MM.1S (cell line): ENCODE measurements at regions not wholly inside any gene's neighbourhood (a gene's known extent, or its start where the extent isn't known, plus 50 kb on each side); places are given as distances from the start of the nearest gene placed in this dataset.

Experiments
- DNase-seq: peaks from one replicate; pipeline ENCODE4 v3.0.0-alpha.2; 2015
- H2AFZ ChIP-seq: fragments of 300-600 bp; sonication (generic); 2 replicates; pipeline ENCODE4 v1.6.0; 2016; ENCODE audit warnings: antibody characterized with exemption, low read length
- H3F3A ChIP-seq: fragments of 300-600 bp; sonication (generic); 2 replicates; pipeline ENCODE4 v1.6.1; 2016; ENCODE audit warnings: mild to moderate bottlenecking, antibody characterized with exemption, low read length, moderate library complexity, mixed read lengths; ENCODE audit not compliant: insufficient read depth
- H3K27ac ChIP-seq: fragments of 300-600 bp; sonication (generic); 2 replicates; pipeline ENCODE4 v1.5.1; 2016; ENCODE audit warnings: mild to moderate bottlenecking, low read length
- H3K27me3 ChIP-seq: fragments of 300-600 bp; sonication (generic); replicated peaks from 2 replicates; pipeline ENCODE4 v1.6.0; 2016; ENCODE audit warnings: low read length; ENCODE audit not compliant: insufficient read depth
- H3K36me3 ChIP-seq: fragments of 300-600 bp; sonication (generic); replicated peaks from 2 replicates; pipeline ENCODE4 v1.6.1; 2016; ENCODE audit warnings: mild to moderate bottlenecking, low read length, mixed read lengths; ENCODE audit not compliant: insufficient read depth
- H3K4me1 ChIP-seq: fragments of 300-600 bp; sonication (generic); 2 replicates; pipeline ENCODE4 v1.6.1; 2016; ENCODE audit warnings: low read length, mixed read lengths
- H3K4me2 ChIP-seq: fragments of 300-600 bp; sonication (generic); 2 replicates; pipeline ENCODE4 v1.6.0; 2016; ENCODE audit warnings: low read depth, low read length
- H3K4me3 ChIP-seq: fragments of 300-600 bp; sonication (generic); 2 replicates; pipeline ENCODE4 v1.5.1; 2016; ENCODE audit warnings: low read length, mixed read lengths
- H3K79me2 ChIP-seq: fragments of 300-600 bp; sonication (generic); 2 replicates; pipeline ENCODE4 v1.6.1; 2016; ENCODE audit warnings: mixed run types, low read length, mixed read lengths
- H3K9ac ChIP-seq: fragments of 300-600 bp; sonication (generic); 2 replicates; pipeline ENCODE4 v1.6.1; 2016; ENCODE audit warnings: low read length, mixed read lengths
- H3K9me2 ChIP-seq: fragments of 300-600 bp; sonication (generic); replicated peaks from 2 replicates; pipeline ENCODE4 v1.6.1; 2016; ENCODE audit warnings: mild to moderate bottlenecking, low read length, mixed read lengths; ENCODE audit not compliant: insufficient read depth
- H3K9me3 ChIP-seq: fragments of 300-600 bp; sonication (generic); replicated peaks from 2 replicates; pipeline ENCODE4 v1.6.1; 2016; ENCODE audit warnings: mild to moderate bottlenecking, low read length, mixed read lengths; ENCODE audit not compliant: insufficient read depth
- H4K20me1 ChIP-seq: fragments of 300-600 bp; sonication (generic); 2 replicates; pipeline ENCODE4 v1.6.1; 2016; ENCODE audit warnings: mild to moderate bottlenecking, low read length, moderate library complexity, mixed read lengths; ENCODE audit not compliant: insufficient read depth
- CTCF ChIP-seq: fragments of 300-600 bp; sonication (generic); IDR thresholded peaks from 2 replicates; pipeline ENCODE4 v1.5.1; 2016; ENCODE audit warnings: antibody characterized with exemption, low read length, mixed read lengths
- EZH2 ChIP-seq: fragments of 300-600 bp; sonication (generic); optimal IDR thresholded peaks from 2 replicates; pipeline ENCODE3; 2017; ENCODE audit warnings: low read depth, mild to moderate bottlenecking, antibody characterized with exemption, low read length, mixed read lengths
- EZH2phosphoT487 ChIP-seq: fragments of 300-600 bp; sonication (generic); IDR thresholded peaks from 2 replicates; pipeline ENCODE4 v1.6.1; 2018; ENCODE audit warnings: antibody characterized with exemption, low read length

DNA sequence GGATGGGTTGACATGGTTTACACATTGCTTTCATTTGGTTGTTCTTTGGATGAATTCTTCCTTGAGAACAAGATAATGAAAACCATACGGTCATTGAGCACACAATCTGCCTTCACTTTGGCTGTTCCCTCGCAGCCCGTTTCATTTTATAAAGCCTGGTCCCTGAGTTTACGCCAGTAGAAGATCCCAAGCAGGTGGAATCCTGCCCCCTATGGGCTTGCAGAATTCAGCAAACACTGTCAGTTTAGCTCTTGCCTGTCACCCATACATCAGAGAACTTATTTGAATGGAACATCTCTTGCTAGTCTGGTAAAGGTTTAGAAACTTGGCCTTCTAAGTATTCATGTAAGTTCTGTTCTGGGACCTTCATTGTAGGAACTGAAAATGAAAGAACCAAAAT lies 666.4 kb upstream of the ZEB2 start:
- H3K79me2 ChIP-seq: no peaks in the 10 kb centered on the region
- no peaks in the 10 kb centered on the region for H3K27me3 ChIP-seq
- H4K20me1 ChIP-seq: no peaks in the 10 kb centered on the region
- H3K36me3 ChIP-seq: no peaks in the 10 kb centered on the region
- H3K9me3 ChIP-seq: no peaks in the 10 kb centered on the region
- peak overlapping the region; percentile 81 for H3K27ac ChIP-seq
- H3F3A ChIP-seq: peaks cover 16% of the 10 kb centered on the region
- TF ChIP-seq CTCF (peak; percentile 85), EZH2phosphoT487 (no peak), EZH2 (no peak)
- DNase-seq: peak; percentile 82
- peak overlapping the region; percentile 40; the same call in 1 of the 2 replicates for H3K9ac ChIP-seq
- peak overlapping the region; percentile 57 for H2AFZ ChIP-seq
- H3K4me3 ChIP-seq: peak overlapping the region; percentile 60
- H3K9me2 ChIP-seq: no peaks in the 10 kb centered on the region
- H3K4me1 ChIP-seq: peaks cover 28% of the 10 kb centered on the region
- peak overlapping the region; percentile 67 for H3K4me2 ChIP-seq

DNA sequence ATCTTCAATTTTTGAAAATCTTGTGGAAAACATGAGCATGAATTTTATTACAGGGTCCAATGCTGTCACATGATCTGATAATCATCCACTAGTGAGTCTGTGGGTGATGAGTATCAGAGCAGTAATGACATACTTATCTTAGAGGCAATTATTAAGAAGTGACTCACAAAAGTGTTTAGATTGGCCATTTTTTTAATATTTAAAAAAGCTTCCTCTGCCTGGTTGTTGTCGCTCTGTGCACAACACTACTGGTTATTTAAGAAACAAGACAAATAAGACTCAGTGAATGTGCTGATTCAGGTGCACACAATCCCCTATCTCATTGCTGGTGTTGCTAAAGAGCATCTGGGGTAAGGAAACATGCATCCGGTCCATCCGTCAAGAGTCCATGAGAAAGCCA lies 665.8 kb upstream of the ZEB2 start:
- TF ChIP-seq CTCF (no peak), EZH2 (no peak), EZH2phosphoT487 (no peak)
- H3K4me3 ChIP-seq: peak overlapping the region; percentile 60
- H3K4me1 ChIP-seq: peaks cover 28% of the 10 kb centered on the region
- peak; percentile 54 for DNase-seq
- H3K9ac ChIP-seq: peak overlapping the region; percentile 40; the same call in 1 of the 2 replicates
- H3K9me2 ChIP-seq: no peaks in the 10 kb centered on the region
- H2AFZ ChIP-seq: peak overlapping the region; percentile 57
- H3K9me3 ChIP-seq: no peaks in the 10 kb centered on the region
- H4K20me1 ChIP-seq: no peaks in the 10 kb centered on the region
- peak overlapping the region; percentile 67 for H3K4me2 ChIP-seq
- H3K79me2 ChIP-seq: no peaks in the 10 kb centered on the region
- peaks cover 16% of the 10 kb centered on the region for H3F3A ChIP-seq
- H3K27me3 ChIP-seq: no peaks in the 10 kb centered on the region
- peak overlapping the region; percentile 81 for H3K27ac ChIP-seq
- no peaks in the 10 kb centered on the region for H3K36me3 ChIP-seq

DNA sequence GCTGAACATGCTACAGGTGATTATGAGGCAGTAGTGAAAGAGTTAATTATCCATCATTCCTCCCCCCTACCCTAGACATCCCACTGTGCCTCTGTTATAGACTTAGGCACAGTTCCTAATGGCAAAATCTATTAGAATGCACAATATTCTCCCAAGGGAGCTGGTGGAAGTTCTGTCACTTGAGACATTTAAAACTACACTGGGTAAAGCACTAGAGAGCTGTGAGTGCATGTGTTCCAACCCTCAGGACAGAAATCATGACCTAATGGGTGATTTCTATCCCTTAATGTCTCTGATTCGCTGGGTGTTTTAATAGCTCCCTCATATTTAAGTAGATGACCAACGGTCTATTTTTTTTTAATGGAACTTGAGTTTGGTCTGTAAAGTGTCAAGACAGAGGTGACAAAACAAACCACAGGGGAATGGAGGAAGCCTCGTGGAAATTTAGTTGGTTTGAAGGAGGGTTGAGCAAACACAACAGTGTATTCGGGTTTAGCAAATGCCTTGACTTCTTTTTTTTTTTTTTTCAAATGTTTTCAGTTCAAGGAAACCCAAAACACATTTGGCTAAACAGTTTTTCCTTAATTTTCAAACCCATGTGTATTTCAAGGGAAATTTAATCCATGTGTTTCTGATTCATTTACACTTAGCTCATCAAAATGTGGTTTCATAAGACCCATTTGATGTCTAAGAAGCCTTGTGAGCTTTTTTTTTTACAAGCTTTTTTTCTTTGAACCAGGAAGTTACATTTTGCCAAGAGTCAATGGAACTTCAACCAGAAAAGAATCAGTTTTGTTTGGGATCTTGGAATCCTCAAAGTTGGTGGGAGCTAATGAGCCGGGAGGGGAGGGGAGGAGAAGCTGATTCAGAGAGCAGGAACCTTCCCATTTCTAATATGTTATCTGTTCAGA lies 665.1 kb upstream of the ZEB2 start:
- no peaks in the 10 kb centered on the region for H3K9me3 ChIP-seq
- H3F3A ChIP-seq: peaks cover 16% of the 10 kb centered on the region
- H3K9ac ChIP-seq: no peak overlapping the region
- peak overlapping the region; percentile 57 for H2AFZ ChIP-seq
- TF ChIP-seq EZH2phosphoT487: no peak
- no peak for DNase-seq
- H3K9me2 ChIP-seq: no peaks in the 10 kb centered on the region
- H3K4me1 ChIP-seq: peaks cover 21% of the 10 kb centered on the region
- H3K4me2 ChIP-seq: peak overlapping the region; percentile 67; the same call in 1 of the 2 replicates
- H3K27ac ChIP-seq: peak overlapping the region; percentile 81; the same call in 1 of the 2 replicates
- H3K4me3 ChIP-seq: no peak overlapping the region; the same call in 1 of the 2 replicates
- H3K27me3 ChIP-seq: no peaks in the 10 kb centered on the region
- no peaks in the 10 kb centered on the region for H3K36me3 ChIP-seq
- no peaks in the 10 kb centered on the region for H3K79me2 ChIP-seq
- no peaks in the 10 kb centered on the region for H4K20me1 ChIP-seq

DNA sequence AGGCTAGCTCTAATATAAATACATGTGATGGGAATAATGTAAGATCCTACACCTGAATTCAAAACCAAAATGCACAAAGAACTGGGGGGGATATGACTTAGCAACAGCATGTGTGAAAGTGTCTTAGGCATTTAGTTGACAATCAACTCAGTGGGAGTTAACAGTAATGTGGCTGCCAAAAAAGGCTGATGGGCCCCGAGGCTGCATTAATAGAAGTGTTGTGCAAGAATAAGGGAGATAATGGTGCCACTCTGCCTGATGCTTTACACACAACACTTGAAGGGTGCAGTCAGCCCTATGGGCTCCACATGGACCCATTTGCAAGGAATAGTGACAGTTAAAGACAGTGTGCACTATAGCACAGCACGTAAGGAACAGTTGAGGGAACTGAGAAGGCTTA lies 649.4 kb upstream of the ZEB2 start:
- H3K4me1 ChIP-seq: no peaks in the 10 kb centered on the region
- no peaks in the 10 kb centered on the region for H3F3A ChIP-seq
- no peak overlapping the region for H3K9ac ChIP-seq
- H3K27ac ChIP-seq: no peak overlapping the region
- H4K20me1 ChIP-seq: no peaks in the 10 kb centered on the region
- no peaks in the 10 kb centered on the region for H3K9me3 ChIP-seq
- no peaks in the 10 kb centered on the region for H3K79me2 ChIP-seq
- no peak for DNase-seq
- H3K4me2 ChIP-seq: no peak overlapping the region
- no peaks in the 10 kb centered on the region for H3K36me3 ChIP-seq
- no peaks in the 10 kb centered on the region for H3K9me2 ChIP-seq
- no peaks in the 10 kb centered on the region for H3K27me3 ChIP-seq
- H3K4me3 ChIP-seq: no peak overlapping the region
- TF ChIP-seq EZH2phosphoT487 (no peak), EZH2 (no peak), CTCF (no peak)
- no peak overlapping the region for H2AFZ ChIP-seq
